ENCODE measurements at regions not wholly inside any gene's neighbourhood (a gene's known extent, or its start where the extent isn't known, plus 50 kb on each side); places are given as distances from the start of the nearest gene placed in this dataset.
"Not testable (repeated sequence)": the region's sequence is repeated elsewhere in the genome, so short reads cannot be mapped to it uniquely, and the experiment has no call there.

GRCh38 chr10:131363416-131363815, 51.9 kb upstream of the TCERG1L start:
- Histone ChIP-seq H3K4me3 (no peak overlapping the region), H3K9me3 (peaks cover 10% of the 10 kb centered on the region), H3K27ac (no peak overlapping the region), H3K27me3 (ENCODE audit: low read depth) (no peaks in the 10 kb centered on the region), H3K36me3 (no peaks in the 10 kb centered on the region), H3K4me1 (no peaks in the 10 kb centered on the region)
- intact Hi-C loops (cut with DNase I), result no loop called here
- ATAC-seq, result no peak
- TF ChIP-seq, protein P1, sequence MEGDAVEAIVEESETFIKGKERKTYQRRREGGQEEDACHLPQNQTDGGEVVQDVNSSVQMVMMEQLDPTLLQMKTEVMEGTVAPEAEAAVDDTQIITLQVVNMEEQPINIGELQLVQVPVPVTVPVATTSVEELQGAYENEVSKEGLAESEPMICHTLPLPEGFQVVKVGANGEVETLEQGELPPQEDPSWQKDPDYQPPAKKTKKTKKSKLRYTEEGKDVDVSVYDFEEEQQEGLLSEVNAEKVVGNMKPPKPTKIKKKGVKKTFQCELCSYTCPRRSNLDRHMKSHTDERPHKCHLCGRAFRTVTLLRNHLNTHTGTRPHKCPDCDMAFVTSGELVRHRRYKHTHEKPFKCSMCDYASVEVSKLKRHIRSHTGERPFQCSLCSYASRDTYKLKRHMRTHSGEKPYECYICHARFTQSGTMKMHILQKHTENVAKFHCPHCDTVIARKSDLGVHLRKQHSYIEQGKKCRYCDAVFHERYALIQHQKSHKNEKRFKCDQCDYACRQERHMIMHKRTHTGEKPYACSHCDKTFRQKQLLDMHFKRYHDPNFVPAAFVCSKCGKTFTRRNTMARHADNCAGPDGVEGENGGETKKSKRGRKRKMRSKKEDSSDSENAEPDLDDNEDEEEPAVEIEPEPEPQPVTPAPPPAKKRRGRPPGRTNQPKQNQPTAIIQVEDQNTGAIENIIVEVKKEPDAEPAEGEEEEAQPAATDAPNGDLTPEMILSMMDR (IDR thresholded peaks at IDR 0.05), result no peak
- no peak for DNase-seq

GRCh38 chr10:131371571-131371970, 60.0 kb upstream of the TCERG1L start:
- H3K36me3 ChIP-seq, result no peaks in the 10 kb centered on the region
- ATAC-seq (no peak), DNase-seq (no peak)
- no peaks in the 10 kb centered on the region for H3K27me3 ChIP-seq (ENCODE audit: low read depth)
- no peak overlapping the region for H3K27ac ChIP-seq
- H3K4me3 ChIP-seq, result no peak overlapping the region
- intact Hi-C loops (cut with DNase I), result no loop called here
- H3K9me3 ChIP-seq, result peaks cover 15% of the 10 kb centered on the region
- no peaks in the 10 kb centered on the region for H3K4me1 ChIP-seq
- TF ChIP-seq, protein P1 (IDR thresholded peaks at IDR 0.05), result no peak

GRCh38 chr10:131381576-131381975, 70.1 kb upstream of the TCERG1L start:
- ATAC-seq (peak in 1 of 2 donors; percentile 34), DNase-seq (no peak)
- no peak overlapping the region for H3K4me3 ChIP-seq
- no peaks in the 10 kb centered on the region for H3K9me3 ChIP-seq
- TF ChIP-seq, protein P1 (IDR thresholded peaks at IDR 0.05), result no peak
- H3K4me1 ChIP-seq, result no peaks in the 10 kb centered on the region
- H3K36me3 ChIP-seq, result no peaks in the 10 kb centered on the region
- H3K27me3 ChIP-seq (ENCODE audit: low read depth), result peaks cover 6% of the 10 kb centered on the region
- no peak overlapping the region for H3K27ac ChIP-seq
- intact Hi-C loops (cut with DNase I), result no loop called here

DNA sequence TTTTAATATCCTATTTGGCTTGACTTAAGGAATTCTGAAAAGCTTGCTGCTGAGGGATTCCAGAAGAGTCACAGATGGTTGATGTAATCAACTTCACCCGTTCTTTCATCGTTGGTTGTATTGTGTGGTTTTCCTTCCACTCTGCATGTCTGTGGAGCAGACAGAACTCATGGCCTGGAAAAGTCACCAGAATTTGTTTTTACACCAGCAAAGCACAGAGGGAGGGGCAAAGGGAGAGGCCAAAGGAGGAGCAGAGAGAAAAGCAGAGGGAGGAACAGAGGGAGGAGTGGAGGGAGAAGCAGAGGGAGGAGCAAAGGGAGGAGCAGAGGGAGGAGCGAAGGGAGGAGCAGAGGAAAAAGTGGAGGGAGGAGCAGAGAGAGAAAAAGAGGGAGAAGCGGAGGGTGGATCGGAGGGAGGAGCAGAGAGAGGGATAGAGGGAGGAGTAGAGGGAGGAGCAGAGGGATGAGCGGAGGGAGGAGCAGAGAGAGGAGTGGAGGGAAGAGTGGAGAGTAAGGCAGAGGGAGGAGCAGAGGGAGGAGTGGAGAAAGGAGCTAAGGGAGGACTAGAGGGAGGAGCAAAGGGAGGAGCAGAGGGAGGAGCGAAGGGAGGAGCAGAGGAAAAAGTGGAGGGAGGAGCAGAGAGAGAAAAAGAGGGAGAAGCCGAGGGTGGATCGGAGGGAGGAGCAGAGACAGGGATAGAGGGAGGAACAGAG, 73.8 kb upstream of the TCERG1L start:
- H3K4me3 ChIP-seq; H3K9me3 ChIP-seq; intact Hi-C loops (cut with DNase I); DNase-seq; H3K27me3 ChIP-seq (ENCODE audit: low read depth); H3K4me1 ChIP-seq; H3K36me3 ChIP-seq; H3K27ac ChIP-seq; ATAC-seq: not testable (repeated sequence)

GRCh38 chr10:131387018-131387529, 75.6 kb upstream of the TCERG1L start:
- no peak for DNase-seq
- Histone ChIP-seq H3K27ac (no peak overlapping the region), H3K4me3 (no peak overlapping the region), H3K27me3 (ENCODE audit: low read depth) (no peaks in the 10 kb centered on the region), H3K36me3 (no peaks in the 10 kb centered on the region), H3K4me1 (no peaks in the 10 kb centered on the region), H3K9me3 (no peaks in the 10 kb centered on the region)
- intact Hi-C loops (cut with DNase I), result no loop called here
- no peak for ATAC-seq
- TF ChIP-seq, protein P1 (IDR thresholded peaks at IDR 0.05), result no peak

- H3K4me3 ChIP-seq, result no peak overlapping the region
- H3K4me1 ChIP-seq, result peaks cover 9% of the 10 kb centered on the region
- ATAC-seq, result no peak
- no peak for DNase-seq
- TF ChIP-seq, protein P1 (IDR thresholded peaks at IDR 0.05), result no peak
- intact Hi-C loops (cut with DNase I), result no loop called here
- H3K36me3 ChIP-seq, result no peaks in the 10 kb centered on the region
- H3K27me3 ChIP-seq (ENCODE audit: low read depth), result no peaks in the 10 kb centered on the region
- H3K27ac ChIP-seq, result no peak overlapping the region
- H3K9me3 ChIP-seq, result no peaks in the 10 kb centered on the region
Observed at GRCh38 chr10:131391936-131392335, 80.4 kb upstream of the TCERG1L start.
